ENCODE measurements at regions not wholly inside any gene's neighbourhood (a gene's known extent, or its start where the extent isn't known, plus 50 kb on each side); places are given as distances from the start of the nearest gene placed in this dataset.

- TF ChIP-seq CTCF (IDR thresholded peaks at IDR 0.05) (peak in 3 of 7 experiments; percentile 10 to 24 (median 20)), POLR2A (IDR thresholded peaks at IDR 0.05) (no peak)
Measured at GRCh38 chr12:124162151-124163110, 132.5 kb upstream of the RFLNA start.
